Right lobe of liver (tissue), 6 donors: ENCODE measurements at regions not wholly inside any gene's neighbourhood (a gene's known extent, or its start where the extent isn't known, plus 50 kb on each side); places are given as distances from the start of the nearest gene placed in this dataset.

Experiments
- ATAC-seq, 4 donors: fragments of 200-7000 bp; cut with Tn5 transposase; one replicate each; pipeline ENCODE4 v1.9.1; 2020; ENCODE audit warnings: mild to moderate bottlenecking in 4 of 4, moderate library complexity in 4 of 4
- DNase-seq, 3 donors: peaks; one replicate each; pipeline ENCODE4 v3.0.0-alpha.2; 2020
- H3K27ac ChIP-seq, 3 donors: fragments of 200-600 bp; one replicate each; pipeline ENCODE4 v1.8.0; 2022
- H3K27me3 ChIP-seq, 2 donors: fragments of 200-600 bp; one replicate each; pipeline ENCODE4 v1.8.0; 2022
- H3K36me3 ChIP-seq, 4 donors: fragments of 200-600 bp; sonication (generic) in 1 of 4; one replicate each; pipeline versions ENCODE4 v1.5.1 to v1.8.0; 2017 to 2022; ENCODE audit warnings: control low read depth in 1 of 4
- H3K4me1 ChIP-seq, 4 donors: fragments of 200-600 bp; sonication (generic) in 1 of 4; one replicate each; pipeline versions ENCODE4 v1.5.1 to v1.8.0; 2017 to 2022; ENCODE audit warnings: control low read depth in 1 of 4
- H3K4me3 ChIP-seq, 3 donors: fragments of 200-600 bp; one replicate each; pipeline ENCODE4 v1.8.0; 2022
- H3K9me3 ChIP-seq, 4 donors: fragments of 200-600 bp; sonication (generic) in 1 of 4; one replicate each; pipeline versions ENCODE4 v1.5.1 to v1.8.0; 2017 to 2022; ENCODE audit warnings: control low read depth in 1 of 4
- POLR2A ChIP-seq: fragments of 450-650 bp; IDR thresholded peaks from one replicate; pipeline ENCODE4 v1.6.1; 2017; ENCODE audit warnings: antibody characterized with exemption, mild to moderate bottlenecking
- WGBS: methylation state at CpG from one replicate; pipeline ENCODE4 v1.1.6; 2018; ENCODE audit warnings: low coverage, low lambda C conversion rate; ENCODE audit not compliant: insufficient coverage; ENCODE audit errors: missing lambda C conversion rate; 5-methylcytosine and 5-hydroxymethylcytosine counted together
- intact Hi-C, 2 donors: fragments of 100-400 bp; cut with DNase I; formaldehyde crosslinking; loops; one replicate each; pipeline versions ENCODE4 v1.11.2 to v1.14.1; 2022
- TF ChIP-seq, protein P1 (sequence below), 4 donors: fragments of 200-600 bp in 3 of 4; fragments of 450-650 bp in 1 of 4; IDR thresholded peaks; one replicate each; pipeline versions ENCODE4 v1.5.1 to v1.8.0; 2016 to 2022; ENCODE audit warnings: antibody characterized with exemption in 4 of 4, mild to moderate bottlenecking in 2 of 4
- donor health status: DM: no; HTN: yes; CAD: no.
- donor health status: DM: no; HTN: no; CAD: no.
- donor health status: DM: no; HTN: no; CAD: no.
- donor health status: DM: no; HTN: yes; CAD: no.
- donor health status: DM: no; HTN: yes; CAD: no.

GRCh38 chr12:98221243-98221808 is 294.1 kb upstream of the TMPO start:
- intact Hi-C loops, result no loop called here
- TF ChIP-seq POLR2A, result no peak
- TF ChIP-seq, protein P1, sequence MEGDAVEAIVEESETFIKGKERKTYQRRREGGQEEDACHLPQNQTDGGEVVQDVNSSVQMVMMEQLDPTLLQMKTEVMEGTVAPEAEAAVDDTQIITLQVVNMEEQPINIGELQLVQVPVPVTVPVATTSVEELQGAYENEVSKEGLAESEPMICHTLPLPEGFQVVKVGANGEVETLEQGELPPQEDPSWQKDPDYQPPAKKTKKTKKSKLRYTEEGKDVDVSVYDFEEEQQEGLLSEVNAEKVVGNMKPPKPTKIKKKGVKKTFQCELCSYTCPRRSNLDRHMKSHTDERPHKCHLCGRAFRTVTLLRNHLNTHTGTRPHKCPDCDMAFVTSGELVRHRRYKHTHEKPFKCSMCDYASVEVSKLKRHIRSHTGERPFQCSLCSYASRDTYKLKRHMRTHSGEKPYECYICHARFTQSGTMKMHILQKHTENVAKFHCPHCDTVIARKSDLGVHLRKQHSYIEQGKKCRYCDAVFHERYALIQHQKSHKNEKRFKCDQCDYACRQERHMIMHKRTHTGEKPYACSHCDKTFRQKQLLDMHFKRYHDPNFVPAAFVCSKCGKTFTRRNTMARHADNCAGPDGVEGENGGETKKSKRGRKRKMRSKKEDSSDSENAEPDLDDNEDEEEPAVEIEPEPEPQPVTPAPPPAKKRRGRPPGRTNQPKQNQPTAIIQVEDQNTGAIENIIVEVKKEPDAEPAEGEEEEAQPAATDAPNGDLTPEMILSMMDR (IDR thresholded peaks at IDR 0.05), result no peak
- ATAC-seq (no peak), DNase-seq (no peak)
- no peak overlapping the region for H3K4me3 ChIP-seq
- 53% methylated on average over 8 of the region's 8 CpGs for WGBS
- H3K36me3 ChIP-seq, result no peaks in the 10 kb centered on the region
- H3K4me1 ChIP-seq, result no peaks in the 10 kb centered on the region
- H3K27ac ChIP-seq, result no peak overlapping the region
- H3K9me3 ChIP-seq, result no peaks in the 10 kb centered on the region
- H3K27me3 ChIP-seq, result no peaks in the 10 kb centered on the region

GRCh38 chr12:98222135-98222534 is 293.3 kb upstream of the TMPO start:
- 58% methylated on average over 2 of the region's 2 CpGs for WGBS
- Histone ChIP-seq H3K36me3 (no peaks in the 10 kb centered on the region), H3K4me1 (no peaks in the 10 kb centered on the region), H3K27ac (no peak overlapping the region), H3K4me3 (no peak overlapping the region), H3K27me3 (no peaks in the 10 kb centered on the region), H3K9me3 (no peaks in the 10 kb centered on the region)
- no peak for TF ChIP-seq POLR2A
- TF ChIP-seq, protein P1 (IDR thresholded peaks at IDR 0.05), result no peak
- ATAC-seq, result no peak
- DNase-seq, result no peak
- intact Hi-C loops, result no loop called here

- intact Hi-C loops, result no loop called here
- ATAC-seq (peak in 1 of 4 donors; percentile 64), DNase-seq (no peak)
- Histone ChIP-seq H3K27ac (no peak overlapping the region), H3K9me3 (no peaks in the 10 kb centered on the region), H3K4me3 (no peak overlapping the region), H3K4me1 (no peaks in the 10 kb centered on the region), H3K36me3 (no peaks in the 10 kb centered on the region), H3K27me3 (no peaks in the 10 kb centered on the region)
- 20% methylated on average over 5 of the region's 5 CpGs for WGBS
- TF ChIP-seq, protein P1 (IDR thresholded peaks at IDR 0.05), result no peak
- TF ChIP-seq POLR2A, result no peak
Measured at GRCh38 chr12:98224584-98225221, 290.7 kb upstream of the TMPO start.

GRCh38 chr12:98227162-98227561 is 288.2 kb upstream of the TMPO start:
- 62% methylated on average over 6 of the region's 6 CpGs for WGBS
- no peak overlapping the region for H3K27ac ChIP-seq
- no peaks in the 10 kb centered on the region for H3K36me3 ChIP-seq
- no peak overlapping the region for H3K4me3 ChIP-seq
- TF ChIP-seq, protein P1 (IDR thresholded peaks at IDR 0.05), result peak; percentile 13 to 15 (median 14)
- no peak for TF ChIP-seq POLR2A
- no peaks in the 10 kb centered on the region for H3K27me3 ChIP-seq
- no peaks in the 10 kb centered on the region for H3K4me1 ChIP-seq
- intact Hi-C loops, result no loop called here
- no peaks in the 10 kb centered on the region for H3K9me3 ChIP-seq
- ATAC-seq (no peak), DNase-seq (no peak)
